Testis (tissue), 2 donors: ENCODE measurements at regions not wholly inside any gene's neighbourhood (a gene's known extent, or its start where the extent isn't known, plus 50 kb on each side); places are given as distances from the start of the nearest gene placed in this dataset.

ENCODE experiments used
- DNase-seq: peaks from one replicate; pipeline ENCODE4 v3.0.0-alpha.2; 2019
- H3K27ac ChIP-seq, 2 donors: fragments of 200-600 bp; sonication (generic); one replicate each; pipeline ENCODE4 v1.5.1; 2019
- H3K27me3 ChIP-seq: fragments of 200-600 bp; sonication (generic); one replicate; pipeline ENCODE4 v1.5.1; 2019
- H3K36me3 ChIP-seq: fragments of 200-600 bp; sonication (generic); one replicate; pipeline ENCODE4 v1.5.1; 2017; ENCODE audit warnings: low read depth; ENCODE audit errors: missing control alignments
- H3K4me1 ChIP-seq: fragments of 200-600 bp; sonication (generic); one replicate; pipeline ENCODE4 v1.5.1; 2019
- H3K4me3 ChIP-seq, 2 donors: fragments of 200-600 bp; sonication (generic); one replicate each; pipeline ENCODE4 v1.5.1; 2017 to 2019
- H3K9me3 ChIP-seq: fragments of 200-600 bp; sonication (generic); one replicate; pipeline ENCODE4 v1.5.1; 2017
- CTCF ChIP-seq, 3 experiments: fragments of 450-650 bp in 2 of 3; fragments of 200-600 bp in 1 of 3; sonication (generic) in 1 of 3; IDR thresholded peaks; one replicate each; pipeline ENCODE4 v1.5.1; 2016 to 2019; ENCODE audit warnings: antibody characterized with exemption in 3 of 3, mild to moderate bottlenecking in 2 of 3, moderate library complexity in 1 of 3
- POLR2A ChIP-seq: fragments of 450-650 bp; IDR thresholded peaks from one replicate; pipeline ENCODE4 v1.6.1; 2017; ENCODE audit warnings: antibody characterized with exemption, mild to moderate bottlenecking, moderate library complexity
- whole genome bisulfite sequencing, 2 donors: methylation state at CpG; one replicate each; pipeline ENCODE4 v1.1.5; 2018; 5-methylcytosine and 5-hydroxymethylcytosine counted together
- intact Hi-C: fragments of 100-400 bp; cut with DNase I; formaldehyde crosslinking; loops from one replicate; pipeline ENCODE4 v1.15.1; 2023; ENCODE audit warnings: low total_unique reads

- intact Hi-C loops, result no loop called here
- H3K36me3 ChIP-seq, result no peaks in the 10 kb centered on the region
- no peak overlapping the region for H3K27ac ChIP-seq
- no peak for DNase-seq
- no peaks in the 10 kb centered on the region for H3K9me3 ChIP-seq
- TF ChIP-seq CTCF (IDR thresholded peaks at IDR 0.05) (no peak), POLR2A (no peak)
- H3K4me1 ChIP-seq, result no peaks in the 10 kb centered on the region
- H3K4me3 ChIP-seq, result no peak overlapping the region
- H3K27me3 ChIP-seq, result no peaks in the 10 kb centered on the region
- WGBS, 2 donors, result 58 to 70% methylated on average over 3 of the region's 3 CpGs
Measured at GRCh38 chr16:65538976-65539375, 417.1 kb upstream of the CDH11 start.

- Histone ChIP-seq H3K9me3 (no peaks in the 10 kb centered on the region), H3K4me3 (no peak overlapping the region), H3K27me3 (no peaks in the 10 kb centered on the region), H3K36me3 (no peaks in the 10 kb centered on the region), H3K4me1 (no peaks in the 10 kb centered on the region), H3K27ac (no peak overlapping the region)
- intact Hi-C loops, result no loop called here
- no peak for DNase-seq
- TF ChIP-seq CTCF (IDR thresholded peaks at IDR 0.05) (no peak), POLR2A (no peak)
- 77 to 86% methylated on average over 1 of the region's 1 CpG for WGBS, 2 donors
Measured at GRCh38 chr16:65537336-65537735, 415.5 kb upstream of the CDH11 start.

- no peak for DNase-seq
- intact Hi-C loops, result no loop called here
- H3K27me3 ChIP-seq, result no peaks in the 10 kb centered on the region
- H3K4me3 ChIP-seq, result no peak overlapping the region
- no peaks in the 10 kb centered on the region for H3K36me3 ChIP-seq
- H3K9me3 ChIP-seq, result no peaks in the 10 kb centered on the region
- H3K4me1 ChIP-seq, result no peaks in the 10 kb centered on the region
- WGBS, 2 donors, result 53 to 65% methylated on average over 2 of the region's 2 CpGs
- TF ChIP-seq CTCF (IDR thresholded peaks at IDR 0.05), result no peak
- no peak for TF ChIP-seq POLR2A
- H3K27ac ChIP-seq, result no peak overlapping the region
Measured at GRCh38 chr16:65534121-65534528, 412.3 kb upstream of the CDH11 start.

GRCh38 chr16:65532846-65533245 lies 411.0 kb upstream of the CDH11 start:
- intact Hi-C loops, result no loop called here
- no peak overlapping the region for H3K4me3 ChIP-seq
- 66 to 78% methylated on average over 2 of the region's 2 CpGs for WGBS, 2 donors
- no peak for TF ChIP-seq CTCF (IDR thresholded peaks at IDR 0.05)
- no peak for TF ChIP-seq POLR2A
- DNase-seq, result no peak
- H3K4me1 ChIP-seq, result no peaks in the 10 kb centered on the region
- H3K27ac ChIP-seq, result no peak overlapping the region
- H3K27me3 ChIP-seq, result no peaks in the 10 kb centered on the region
- no peaks in the 10 kb centered on the region for H3K36me3 ChIP-seq
- H3K9me3 ChIP-seq, result no peaks in the 10 kb centered on the region

- Histone ChIP-seq H3K36me3 (no peaks in the 10 kb centered on the region), H3K4me1 (no peaks in the 10 kb centered on the region), H3K4me3 (no peak overlapping the region), H3K27me3 (no peaks in the 10 kb centered on the region), H3K9me3 (no peaks in the 10 kb centered on the region), H3K27ac (peak overlapping the region in 1 of 2 donors; percentile 28)
- DNase-seq, result no peak
- 33 to 42% methylated on average over 6 of the region's 6 CpGs for WGBS, 2 donors
- intact Hi-C loops, result no loop called here
- TF ChIP-seq POLR2A, result no peak
- TF ChIP-seq CTCF (IDR thresholded peaks at IDR 0.05), result no peak
Measured at GRCh38 chr16:65532258-65532657, 410.4 kb upstream of the CDH11 start.
